Esophagus muscularis mucosa (tissue), 4 donors: ENCODE measurements at regions not wholly inside any gene's neighbourhood (a gene's known extent, or its start where the extent isn't known, plus 50 kb on each side); places are given as distances from the start of the nearest gene placed in this dataset.

Experiments used
- DNase-seq: peaks from one replicate; pipeline ENCODE4 v3.0.0-alpha.2; 2017; ENCODE audit errors: extremely low spot score
- H3K27ac ChIP-seq, 4 donors: fragments of 200-600 bp; sonication (generic); replicated peaks in 1 of 4; 1 replicate in 3 of 4; 2 replicates in 1 of 4; pipeline ENCODE4 v1.5.1; 2016 to 2019; ENCODE audit warnings: mild to moderate bottlenecking in 1 of 4
- H3K27me3 ChIP-seq, 4 donors: fragments of 200-600 bp; sonication (generic); one replicate each; pipeline versions ENCODE4 v1.5.1 to v1.6.0; 2016 to 2019
- H3K36me3 ChIP-seq, 4 donors: fragments of 200-600 bp; sonication (generic); one replicate each; pipeline ENCODE4 v1.5.1; 2016 to 2019
- H3K4me1 ChIP-seq, 4 donors: fragments of 200-600 bp; sonication (generic); one replicate each; pipeline ENCODE4 v1.5.1; 2016 to 2019
- H3K4me3 ChIP-seq, 4 donors: fragments of 200-600 bp; sonication (generic); 1 replicate in 2 of 4; 2 replicates in 2 of 4; pipeline ENCODE4 v1.5.1; 2016 to 2019; ENCODE audit warnings: mild to moderate bottlenecking in 4 of 4, moderate library complexity in 1 of 4
- H3K9me3 ChIP-seq, 4 donors: fragments of 200-600 bp; sonication (generic); 1 replicate in 3 of 4; 2 replicates in 1 of 4; pipeline ENCODE4 v1.5.1; 2016 to 2019
- EP300 ChIP-seq: sonication (generic); formaldehyde crosslinking; IDR thresholded peaks from one replicate; pipeline ENCODE4 v1.6.1; 2017; ENCODE audit warnings: antibody characterized with exemption
- POLR2A ChIP-seq: fragments of 450-650 bp; IDR thresholded peaks from one replicate; pipeline ENCODE4 v1.6.1; 2017; ENCODE audit warnings: antibody characterized with exemption, moderate library complexity, mild to moderate bottlenecking, low read depth
- POLR2AphosphoS5 ChIP-seq, 2 donors: sonication (generic); formaldehyde crosslinking; IDR thresholded peaks; one replicate each; pipeline ENCODE4 v1.6.1; 2017; ENCODE audit warnings: antibody characterized with exemption in 2 of 2
- WGBS: methylation state at CpG from one replicate; pipeline ENCODE4 v1.1.5; 2018; 5-methylcytosine and 5-hydroxymethylcytosine counted together
- intact Hi-C: fragments of 100-400 bp; cut with DNase I; formaldehyde crosslinking; loops from one replicate; pipeline ENCODE4 v1.15.1; 2023
- TF ChIP-seq, protein P1 (sequence below), 3 experiments: fragments of 200-600 bp in 2 of 3; fragments of 450-650 bp in 1 of 3; sonication (generic) in 2 of 3; IDR thresholded peaks; one replicate each; pipeline ENCODE4 v1.5.1; 2017 to 2019; ENCODE audit warnings: antibody characterized with exemption in 3 of 3, mild to moderate bottlenecking in 2 of 3, moderate library complexity in 1 of 3

DNA sequence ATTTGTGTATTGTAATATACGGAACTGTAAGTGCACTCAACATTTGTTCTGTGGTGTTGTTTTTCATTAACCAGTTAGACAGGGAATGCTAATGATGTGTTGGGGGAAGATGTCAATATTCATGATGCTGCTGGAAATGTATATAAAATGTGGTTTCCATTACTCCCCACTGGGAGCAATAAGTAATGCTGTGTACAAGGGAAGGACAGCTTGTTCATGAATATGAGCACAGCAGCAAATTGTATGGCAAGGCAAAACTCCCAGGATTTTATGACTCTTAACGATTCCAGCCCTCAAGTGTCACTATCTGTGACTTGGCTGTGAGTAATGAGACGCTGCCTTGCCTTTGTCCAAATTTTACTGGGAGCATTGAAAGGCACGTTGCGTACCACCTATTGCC, 312.4 kb upstream of the DDX18 start:
- TF ChIP-seq POLR2AphosphoS5 (IDR thresholded peaks at IDR 0.05) = no peak
- TF ChIP-seq EP300 = no peak
- TF ChIP-seq, protein P1, sequence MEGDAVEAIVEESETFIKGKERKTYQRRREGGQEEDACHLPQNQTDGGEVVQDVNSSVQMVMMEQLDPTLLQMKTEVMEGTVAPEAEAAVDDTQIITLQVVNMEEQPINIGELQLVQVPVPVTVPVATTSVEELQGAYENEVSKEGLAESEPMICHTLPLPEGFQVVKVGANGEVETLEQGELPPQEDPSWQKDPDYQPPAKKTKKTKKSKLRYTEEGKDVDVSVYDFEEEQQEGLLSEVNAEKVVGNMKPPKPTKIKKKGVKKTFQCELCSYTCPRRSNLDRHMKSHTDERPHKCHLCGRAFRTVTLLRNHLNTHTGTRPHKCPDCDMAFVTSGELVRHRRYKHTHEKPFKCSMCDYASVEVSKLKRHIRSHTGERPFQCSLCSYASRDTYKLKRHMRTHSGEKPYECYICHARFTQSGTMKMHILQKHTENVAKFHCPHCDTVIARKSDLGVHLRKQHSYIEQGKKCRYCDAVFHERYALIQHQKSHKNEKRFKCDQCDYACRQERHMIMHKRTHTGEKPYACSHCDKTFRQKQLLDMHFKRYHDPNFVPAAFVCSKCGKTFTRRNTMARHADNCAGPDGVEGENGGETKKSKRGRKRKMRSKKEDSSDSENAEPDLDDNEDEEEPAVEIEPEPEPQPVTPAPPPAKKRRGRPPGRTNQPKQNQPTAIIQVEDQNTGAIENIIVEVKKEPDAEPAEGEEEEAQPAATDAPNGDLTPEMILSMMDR (IDR thresholded peaks at IDR 0.05) = no peak
- TF ChIP-seq POLR2A = no peak
- H3K4me1 ChIP-seq = no peaks in the 10 kb centered on the region
- H3K4me3 ChIP-seq = no peak overlapping the region
- no peaks in the 10 kb centered on the region for H3K27me3 ChIP-seq
- no peaks in the 10 kb centered on the region for H3K36me3 ChIP-seq
- H3K27ac ChIP-seq = no peak overlapping the region
- DNase-seq = no peak
- WGBS = 69% methylated on average over 5 of the region's 5 CpGs
- intact Hi-C loops = no loop called here
- no peaks in the 10 kb centered on the region for H3K9me3 ChIP-seq

DNA sequence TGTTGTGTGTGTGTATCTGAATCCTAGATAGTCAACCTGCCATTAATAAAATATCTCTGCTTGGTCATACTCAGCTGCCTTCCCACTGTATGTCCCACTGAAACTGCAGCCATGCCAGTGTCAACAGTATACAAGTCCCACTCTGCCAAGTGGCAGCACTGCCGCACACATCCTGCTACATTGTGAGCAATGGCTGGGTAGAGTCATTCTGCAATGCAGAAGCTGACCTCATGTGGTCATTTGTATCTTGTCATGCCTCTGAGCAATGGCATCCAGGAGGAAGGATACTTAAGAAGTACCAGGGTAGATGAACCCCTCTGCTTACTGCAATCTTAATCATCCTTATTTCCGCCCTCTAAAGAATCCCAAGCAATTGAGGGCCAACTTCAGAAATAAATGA, 302.2 kb upstream of the DDX18 start:
- Histone ChIP-seq H3K9me3 (no peaks in the 10 kb centered on the region), H3K27ac (no peak overlapping the region), H3K27me3 (no peaks in the 10 kb centered on the region), H3K4me3 (no peak overlapping the region), H3K36me3 (no peaks in the 10 kb centered on the region), H3K4me1 (no peaks in the 10 kb centered on the region)
- no peak for TF ChIP-seq EP300
- TF ChIP-seq, protein P1 (IDR thresholded peaks at IDR 0.05) = no peak
- no peak for TF ChIP-seq POLR2AphosphoS5 (IDR thresholded peaks at IDR 0.05)
- no peak for TF ChIP-seq POLR2A
- intact Hi-C loops = no loop called here
- DNase-seq = no peak
- WGBS = 96% methylated on average over 2 of the region's 2 CpGs

DNA sequence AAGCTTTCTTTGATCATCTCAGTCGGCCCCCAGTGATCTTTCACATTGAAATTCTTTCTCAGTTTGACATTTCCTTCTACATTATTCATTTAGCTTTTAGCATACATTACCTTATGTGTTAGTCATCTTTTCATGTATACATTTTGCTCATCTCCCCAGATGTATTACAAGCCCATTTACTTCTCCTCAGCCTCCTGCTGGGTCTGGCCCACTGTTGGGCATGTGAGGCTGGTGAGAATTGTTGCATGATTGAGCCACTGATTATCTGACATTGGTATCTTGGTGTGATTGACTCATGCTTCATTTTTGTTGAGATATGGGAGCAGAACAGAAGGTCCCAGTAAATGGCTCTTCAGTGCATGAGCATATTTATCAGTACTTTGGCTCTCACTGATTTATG, 300.1 kb upstream of the DDX18 start:
- H3K27ac ChIP-seq = no peak overlapping the region
- no peak overlapping the region for H3K4me3 ChIP-seq
- intact Hi-C loops = no loop called here
- DNase-seq = no peak
- no peaks in the 10 kb centered on the region for H3K27me3 ChIP-seq
- H3K36me3 ChIP-seq = no peaks in the 10 kb centered on the region
- 58% methylated on average over 1 of the region's 1 CpG for WGBS
- no peaks in the 10 kb centered on the region for H3K4me1 ChIP-seq
- no peaks in the 10 kb centered on the region for H3K9me3 ChIP-seq
- TF ChIP-seq, protein P1 (IDR thresholded peaks at IDR 0.05) = no peak
- TF ChIP-seq POLR2A (no peak), EP300 (no peak), POLR2AphosphoS5 (IDR thresholded peaks at IDR 0.05) (no peak)

DNA sequence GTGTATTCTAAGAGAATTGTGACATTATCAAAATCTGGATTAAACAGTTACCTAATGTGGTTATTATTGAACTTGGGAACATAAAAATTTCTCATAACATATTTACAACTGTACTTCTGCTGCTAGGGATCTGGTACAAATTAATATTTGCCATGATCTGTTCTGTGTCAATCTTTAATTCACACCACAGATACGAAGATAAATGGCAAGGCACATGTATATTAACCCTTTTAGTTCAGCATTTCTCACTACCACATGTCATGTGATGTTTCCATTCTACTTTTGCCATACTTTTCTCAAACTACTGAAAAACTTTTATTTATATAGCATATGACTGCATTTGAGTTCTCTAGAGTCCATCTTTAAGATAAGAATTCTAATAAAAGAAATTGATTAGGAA, 295.3 kb upstream of the DDX18 start:
- DNase-seq = no peak
- TF ChIP-seq EP300 = no peak
- TF ChIP-seq, protein P1 (IDR thresholded peaks at IDR 0.05) = no peak
- TF ChIP-seq POLR2A = no peak
- TF ChIP-seq POLR2AphosphoS5 (IDR thresholded peaks at IDR 0.05) = no peak
- intact Hi-C loops = no loop called here
- Histone ChIP-seq H3K36me3 (no peaks in the 10 kb centered on the region), H3K27me3 (no peaks in the 10 kb centered on the region), H3K27ac (no peak overlapping the region), H3K4me3 (no peak overlapping the region), H3K4me1 (peaks cover 0 to 7% (median 2%) of the 10 kb centered on the region in 4 donors), H3K9me3 (no peaks in the 10 kb centered on the region)
- 39% methylated on average over 1 of the region's 1 CpG for WGBS

DNA sequence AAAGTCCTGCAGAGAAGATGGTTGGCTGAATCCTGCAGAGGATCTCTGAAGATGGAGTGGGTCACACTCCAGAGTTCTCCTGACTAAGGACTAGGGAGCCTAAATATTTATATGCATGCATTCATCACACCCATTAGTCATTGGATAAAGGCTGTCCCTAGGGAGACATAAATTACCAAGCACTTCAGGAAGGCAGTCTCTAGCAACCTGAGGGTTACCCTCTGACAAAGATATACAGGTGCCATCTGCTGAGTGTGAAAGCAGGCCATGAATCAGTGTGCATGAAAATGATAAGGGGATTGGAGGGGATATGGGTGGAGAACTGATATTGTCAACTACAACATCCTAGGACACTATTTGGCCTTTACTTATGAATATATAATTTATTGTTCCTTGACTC, 294.8 kb upstream of the DDX18 start:
- H3K4me1 ChIP-seq = peaks cover 0 to 7% (median 2%) of the 10 kb centered on the region in 4 donors
- no peaks in the 10 kb centered on the region for H3K27me3 ChIP-seq
- no peak overlapping the region for H3K4me3 ChIP-seq
- no peaks in the 10 kb centered on the region for H3K36me3 ChIP-seq
- no peak overlapping the region for H3K27ac ChIP-seq
- no peak for DNase-seq
- intact Hi-C loops = no loop called here
- no peaks in the 10 kb centered on the region for H3K9me3 ChIP-seq
- TF ChIP-seq POLR2A = no peak
- TF ChIP-seq, protein P1 (IDR thresholded peaks at IDR 0.05) = no peak
- no peak for TF ChIP-seq EP300
- TF ChIP-seq POLR2AphosphoS5 (IDR thresholded peaks at IDR 0.05) = no peak
